GM19452 (cell line): ENCODE measurements at regions not wholly inside any gene's neighbourhood (a gene's known extent, or its start where the extent isn't known, plus 50 kb on each side); places are given as distances from the start of the nearest gene placed in this dataset.

Experiments
- ATAC-seq: cut with Tn5 transposase; IDR thresholded peaks from one replicate; pipeline ENCODE4 v1.9.1; 2021; ENCODE audit not compliant: unreplicated experiment

GRCh38 chr9:8095672-8096086, 296.1 kb upstream of the DMAC1 start:
- ATAC-seq: no peak

GRCh38 chr9:8088477-8088876, 288.9 kb upstream of the DMAC1 start:
- ATAC-seq: no peak

GRCh38 chr9:8085986-8086385, 286.4 kb upstream of the DMAC1 start:
- no peak for ATAC-seq

DNA sequence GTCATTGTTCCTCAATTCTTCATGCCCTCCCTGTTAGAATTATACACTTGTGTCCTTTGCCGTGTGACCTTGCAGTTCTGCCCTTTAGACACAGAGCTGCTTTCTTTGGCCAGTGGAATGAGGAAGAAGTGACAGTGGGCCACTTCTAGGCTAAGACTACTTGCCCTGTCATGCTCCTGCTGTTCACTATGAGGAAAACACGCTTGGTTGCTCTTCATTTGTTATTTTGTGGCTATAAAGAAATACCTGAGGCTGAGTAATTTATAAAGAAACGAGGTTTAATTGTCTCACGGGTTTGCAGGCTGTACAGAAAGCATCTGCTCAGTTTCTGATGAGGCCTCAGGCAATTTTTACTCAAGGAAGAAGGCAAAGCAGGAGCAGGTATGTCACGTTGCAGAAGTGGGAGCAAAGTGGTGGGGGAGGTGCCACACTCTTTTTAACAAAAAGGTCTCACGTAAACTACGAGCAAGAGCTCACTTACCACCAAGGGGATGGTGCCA, 279.1 kb upstream of the DMAC1 start:
- ATAC-seq: no peak

- ATAC-seq: no peak
These were observed 275.2 kb upstream of the DMAC1 start for GRCh38 chr9:8074713-8075286.

GRCh38 chr9:8071445-8071798, 271.8 kb upstream of the DMAC1 start:
- no peak for ATAC-seq

GRCh38 chr9:8070779-8071444, 271.3 kb upstream of the DMAC1 start:
- ATAC-seq: no peak

- ATAC-seq: no peak
These were observed 262.9 kb upstream of the DMAC1 start for GRCh38 chr9:8062459-8062858.

DNA sequence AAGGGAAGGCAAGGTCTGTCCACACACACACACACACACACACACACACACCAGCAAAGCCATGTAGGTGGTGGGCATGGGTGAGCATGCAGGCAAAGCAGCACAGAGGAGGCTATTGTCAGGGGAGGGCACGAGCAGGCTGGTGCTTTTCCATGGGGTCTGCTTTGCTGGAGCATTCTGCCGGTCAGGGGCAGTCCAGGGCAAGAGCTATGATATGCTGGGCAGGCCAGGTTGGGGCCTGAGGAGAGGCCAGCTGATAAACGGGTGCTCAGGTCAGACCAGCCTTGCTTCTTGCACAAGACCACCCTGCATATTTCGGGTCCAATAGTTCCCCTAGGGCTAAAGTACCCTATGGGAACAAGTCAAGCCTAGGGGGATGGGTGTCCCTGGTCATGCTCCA, 253.9 kb upstream of the DMAC1 start:
- ATAC-seq: no peak

- no peak for ATAC-seq
These were observed 253.4 kb upstream of the DMAC1 start for GRCh38 chr9:8052991-8053390.

- ATAC-seq: no peak
These were observed 238.2 kb upstream of the DMAC1 start for GRCh38 chr9:8037745-8038144.

GRCh38 chr9:8036914-8037524, 237.4 kb upstream of the DMAC1 start:
- no peak for ATAC-seq

- ATAC-seq: no peak
These were observed 234.2 kb upstream of the DMAC1 start for GRCh38 chr9:8033794-8034193.

- no peak for ATAC-seq
These were observed 230.5 kb upstream of the DMAC1 start for GRCh38 chr9:8030095-8030494.

DNA sequence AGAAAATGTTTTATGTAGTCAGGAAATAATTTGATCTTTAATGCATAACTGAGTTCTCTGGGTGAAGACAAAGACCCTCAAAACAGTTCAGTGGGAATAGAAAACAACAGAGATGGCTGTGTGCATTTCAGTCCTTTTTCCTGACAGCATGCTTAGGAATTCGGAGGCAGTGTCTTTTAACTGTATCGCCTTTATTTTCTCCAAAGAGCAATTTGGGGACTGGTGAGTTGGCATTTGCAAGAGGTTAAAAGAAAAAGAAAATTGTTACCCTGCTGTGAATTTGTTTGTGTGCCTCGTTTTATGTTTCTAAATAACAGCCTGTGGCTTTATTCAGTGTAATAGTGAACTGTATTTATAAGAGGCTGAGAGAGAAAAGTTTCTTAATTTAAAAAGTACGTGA, 227.8 kb upstream of the DMAC1 start:
- ATAC-seq: no peak

GRCh38 chr9:8025551-8025950, 226.0 kb upstream of the DMAC1 start:
- ATAC-seq: no peak

DNA sequence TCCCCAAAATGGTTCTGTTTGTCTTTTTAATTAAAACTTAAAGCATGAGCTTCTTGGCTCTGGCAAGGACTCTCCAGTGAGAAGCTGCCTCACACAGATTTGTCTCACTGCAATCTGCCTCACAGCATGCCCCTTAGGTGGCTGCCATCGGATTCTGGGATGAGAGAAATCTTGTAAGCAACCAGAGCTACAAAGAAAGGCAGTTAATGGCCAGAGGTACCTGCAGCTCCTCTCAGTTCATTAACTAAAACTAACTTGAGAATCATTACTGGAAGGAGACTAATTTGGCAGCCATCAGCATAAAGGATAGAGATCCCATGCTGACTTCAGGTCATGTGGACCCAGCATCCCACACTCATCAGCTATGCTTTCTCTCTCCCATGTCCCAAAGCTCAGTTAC, 220.6 kb upstream of the DMAC1 start:
- ATAC-seq: no peak

GRCh38 chr9:8019636-8020035, 220.1 kb upstream of the DMAC1 start:
- ATAC-seq: no peak

GRCh38 chr9:8014997-8015682, 215.6 kb upstream of the DMAC1 start:
- ATAC-seq: no peak

DNA sequence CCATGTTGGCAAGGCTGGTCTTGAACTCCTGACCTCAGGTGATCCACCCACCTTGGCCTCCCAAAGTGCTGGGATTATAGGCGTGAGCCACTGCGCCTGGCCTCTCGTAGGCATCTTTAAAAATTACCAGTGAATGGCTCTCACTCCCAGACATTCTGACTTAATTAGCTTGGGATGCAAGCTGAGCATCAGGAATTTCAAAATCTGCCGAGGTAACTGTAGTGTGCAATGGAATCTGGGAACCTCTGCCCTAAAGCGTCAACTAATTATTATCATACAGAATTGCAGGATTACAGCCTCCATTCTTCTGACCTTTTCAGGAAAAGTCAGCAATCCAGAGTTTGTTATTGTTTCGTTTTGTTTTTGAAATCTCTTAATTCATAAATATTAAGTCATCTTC, 213.4 kb upstream of the DMAC1 start:
- ATAC-seq: no peak

DNA sequence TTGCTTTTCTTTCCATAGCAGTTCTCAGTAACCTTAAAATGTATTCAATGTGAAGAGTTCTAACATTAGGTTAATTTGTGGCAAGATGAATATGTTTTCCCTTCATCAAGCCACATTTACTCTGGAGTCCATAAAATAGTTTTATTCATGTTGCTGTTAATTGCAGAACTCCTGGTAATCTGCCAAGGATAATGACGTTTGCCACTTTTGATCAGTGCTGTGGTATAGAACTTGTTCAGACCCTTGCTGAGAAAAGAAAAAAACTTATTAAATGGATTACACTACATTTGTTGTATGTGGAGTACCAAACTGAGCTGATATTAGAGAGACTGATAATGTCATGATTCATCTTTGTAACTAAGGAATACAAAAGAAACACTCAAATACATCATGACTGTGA, 212.4 kb upstream of the DMAC1 start:
- no peak for ATAC-seq

DNA sequence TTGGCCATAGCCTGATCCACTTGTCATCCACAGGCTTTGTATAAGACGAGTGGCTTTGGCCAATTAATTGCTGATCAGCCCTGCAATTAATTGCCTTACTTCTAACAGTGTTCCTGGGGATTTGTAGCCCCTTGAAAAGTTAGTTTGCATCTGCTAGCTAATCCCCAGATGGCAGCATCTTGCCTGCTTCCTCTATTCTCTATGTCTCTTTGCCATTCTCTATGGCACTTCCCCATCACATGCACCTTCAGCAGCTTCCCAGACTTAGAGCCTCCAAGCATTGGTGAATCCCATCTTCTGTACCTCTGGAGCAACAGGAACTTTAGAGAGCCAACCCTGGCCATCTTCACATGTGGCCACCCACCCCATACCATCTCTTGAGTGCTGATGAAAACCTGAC, 197.0 kb upstream of the DMAC1 start:
- no peak for ATAC-seq
